ENCODE measurements at regions not wholly inside any gene's neighbourhood (a gene's known extent, or its start where the extent isn't known, plus 50 kb on each side); places are given as distances from the start of the nearest gene placed in this dataset.
"Not testable (repeated sequence)": the region's sequence is repeated elsewhere in the genome, so short reads cannot be mapped to it uniquely, and the experiment has no call there.

DNA sequence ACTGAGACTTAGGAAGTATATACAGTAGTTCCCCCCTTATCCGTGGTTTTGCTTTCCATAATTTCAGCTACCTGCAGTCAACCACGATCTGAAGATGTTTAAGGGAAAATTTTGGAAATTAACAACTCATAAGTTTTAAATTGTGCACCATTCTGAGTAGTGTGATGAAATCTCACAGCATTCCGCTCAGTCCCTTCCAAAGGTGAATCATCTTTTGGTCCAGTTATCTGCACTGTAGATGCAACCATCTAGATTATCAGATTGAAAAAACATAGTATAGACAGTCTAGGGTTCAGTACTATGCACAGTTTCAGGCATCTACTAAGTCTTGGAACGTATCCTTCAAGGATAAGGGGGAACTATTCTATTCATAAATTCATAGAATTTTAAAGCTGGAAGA is 109.0 kb downstream of the ANXA3 start:
- DNase-seq: no peak

DNA sequence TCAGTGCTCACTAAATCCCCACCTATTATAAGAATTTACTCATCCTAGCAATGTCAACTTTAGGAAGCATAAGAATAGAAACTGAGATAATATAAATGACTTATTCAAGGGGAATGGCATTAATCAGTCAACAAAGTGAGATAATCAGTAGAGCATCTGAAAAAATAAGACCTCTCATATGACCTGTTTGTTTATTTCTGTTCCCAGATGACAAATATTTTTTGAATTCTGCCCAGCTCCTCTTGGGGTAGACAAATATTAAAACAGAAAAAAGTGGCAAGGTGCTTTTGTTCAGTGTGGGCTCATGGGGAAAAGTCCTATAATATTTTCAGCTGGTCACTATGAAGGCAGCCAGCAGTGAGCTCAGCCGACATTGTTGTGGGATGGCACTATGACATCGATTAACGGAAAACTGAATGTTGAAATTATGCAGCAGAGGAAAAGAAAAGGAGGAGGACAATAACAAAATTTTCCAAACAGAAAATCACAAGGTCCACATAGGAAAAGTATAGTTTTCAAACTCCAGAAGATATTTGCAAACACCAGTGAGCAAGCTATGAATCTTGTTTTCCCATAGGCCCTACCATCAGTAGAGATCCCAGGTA is 109.6 kb downstream of the ANXA3 start:
- no peak for DNase-seq

DNA sequence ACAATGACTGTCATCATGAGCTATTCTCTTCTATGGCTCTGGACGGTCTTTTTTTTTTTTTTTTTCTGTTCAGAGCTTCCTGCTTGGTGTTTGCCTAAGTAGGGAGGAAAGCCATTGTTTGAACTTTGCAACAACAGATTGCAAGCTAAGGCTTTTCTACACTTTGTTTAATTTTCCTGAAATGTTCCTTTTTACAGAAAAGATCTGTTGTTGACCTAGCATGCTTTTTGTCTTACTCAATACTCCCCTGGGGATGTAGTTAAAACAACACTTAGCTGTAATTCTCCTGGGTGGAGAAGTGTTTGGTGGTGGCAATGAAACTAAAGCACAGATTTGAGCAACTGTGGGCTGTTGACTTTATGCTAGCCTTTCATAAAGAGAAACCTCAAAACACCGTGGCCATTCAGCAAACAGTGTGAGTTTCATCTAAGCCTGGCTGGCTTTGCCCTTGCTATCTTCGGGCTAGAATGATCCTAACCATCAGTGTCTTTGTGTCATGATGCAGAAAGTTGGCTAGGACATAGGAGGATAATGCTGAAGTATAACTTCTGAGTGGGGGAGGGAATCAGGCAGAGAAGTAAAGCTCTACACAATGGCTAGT is 110.5 kb downstream of the ANXA3 start:
- DNase-seq: no peak

DNA sequence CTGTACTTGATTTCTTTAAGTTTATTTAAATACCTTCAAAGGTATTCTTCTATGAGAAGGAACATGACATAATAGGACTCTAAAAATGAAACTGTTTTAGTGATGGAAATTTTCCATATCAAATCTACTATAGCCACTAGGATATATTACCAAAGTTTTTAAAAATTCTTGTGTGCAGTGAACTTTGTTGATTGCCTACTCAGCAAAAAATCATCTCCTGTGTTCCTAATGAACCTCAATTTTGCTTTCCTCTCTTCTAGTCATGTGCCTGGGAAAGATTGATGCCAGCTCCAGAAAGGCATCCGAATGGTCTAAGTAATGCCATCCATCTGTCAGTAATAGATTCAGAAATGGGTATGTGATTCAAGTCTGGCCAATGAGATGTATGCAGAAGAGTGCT is 111.1 kb downstream of the ANXA3 start:
- DNase-seq: no peak

DNA sequence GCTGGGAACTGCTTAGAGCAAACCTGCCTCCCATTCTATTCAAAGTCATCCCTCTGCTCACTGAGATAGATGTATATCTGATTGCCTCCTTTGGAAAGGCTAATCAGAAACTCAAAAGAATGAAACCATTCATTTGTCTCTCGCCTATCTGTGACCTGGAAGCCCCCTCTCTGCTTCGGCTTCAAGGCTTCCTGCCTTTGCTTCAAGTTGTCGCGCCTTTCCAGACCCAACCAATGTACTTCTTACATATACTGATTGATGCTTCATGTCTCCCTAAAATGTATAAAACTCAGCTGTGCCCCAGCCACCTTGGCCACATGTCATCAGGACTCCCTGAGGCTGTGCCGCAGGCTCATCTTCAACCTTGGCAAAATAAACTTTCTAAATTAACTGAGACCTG is 111.9 kb upstream of the BMP2K start:
- DNase-seq: not testable (repeated sequence)

DNA sequence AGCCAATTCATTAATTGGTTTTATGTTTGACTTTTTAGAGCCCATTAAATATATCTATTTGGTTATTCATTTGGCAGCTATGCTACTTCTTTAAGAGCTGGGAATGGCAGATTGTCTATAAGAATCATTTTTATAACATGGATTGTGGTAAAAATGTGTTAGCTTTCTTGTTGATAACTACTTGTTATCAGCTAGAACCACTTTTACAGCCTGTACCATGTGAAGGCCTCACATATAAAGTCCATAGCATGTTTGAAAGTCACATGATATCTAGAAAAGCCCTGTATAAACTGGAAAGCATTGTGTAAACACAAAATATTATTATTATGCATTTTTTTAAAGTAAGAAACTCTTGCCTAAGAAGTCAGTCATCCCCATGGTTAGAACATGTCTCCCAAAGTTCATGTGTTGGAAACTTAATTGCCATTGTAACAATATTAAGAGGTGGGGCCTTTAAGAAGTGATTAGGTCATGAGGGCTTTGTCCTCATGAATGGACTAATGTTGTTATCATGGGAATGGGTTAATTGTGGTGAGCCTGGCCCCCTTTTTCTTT is 110.9 kb upstream of the BMP2K start:
- DNase-seq: no peak

DNA sequence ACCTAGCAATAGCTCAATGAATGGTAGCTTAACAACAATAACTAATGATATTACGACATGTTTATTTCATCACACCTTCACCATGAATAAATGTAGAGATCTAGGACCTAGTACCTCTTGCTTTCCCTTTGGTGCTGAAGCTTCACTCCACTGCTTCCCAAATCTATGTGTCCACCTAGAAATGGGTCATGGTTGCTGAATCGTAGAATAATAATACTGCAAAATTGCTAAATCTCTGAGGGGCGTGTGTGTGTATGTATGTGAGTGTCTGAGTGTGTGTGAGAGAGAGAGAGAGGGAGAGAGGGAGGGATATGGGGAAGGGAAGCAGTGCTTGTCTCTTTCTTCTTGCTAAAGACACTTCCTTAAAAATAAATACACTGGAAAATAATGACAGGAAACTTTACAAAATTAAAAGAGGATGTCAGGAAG is 109.3 kb upstream of the BMP2K start:
- no peak for DNase-seq

DNA sequence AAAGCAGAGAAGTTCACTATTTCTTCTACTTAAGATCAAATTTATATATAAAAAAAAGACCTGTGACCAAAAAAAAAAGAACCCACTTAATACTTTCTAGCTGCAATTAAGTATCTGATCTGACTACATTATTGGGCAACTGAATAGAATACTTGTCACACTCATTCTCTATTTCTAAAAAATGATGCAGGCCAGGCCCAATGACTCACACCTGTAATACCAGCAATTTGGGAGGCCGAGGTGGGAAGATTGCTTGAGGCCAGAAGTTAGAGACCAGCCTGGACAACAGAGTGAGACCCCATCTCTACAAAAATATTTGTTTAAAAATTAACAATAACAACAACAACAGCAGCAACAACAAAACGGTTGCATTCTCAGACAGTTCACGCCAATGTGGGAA is 108.8 kb upstream of the BMP2K start:
- no peak for DNase-seq

DNA sequence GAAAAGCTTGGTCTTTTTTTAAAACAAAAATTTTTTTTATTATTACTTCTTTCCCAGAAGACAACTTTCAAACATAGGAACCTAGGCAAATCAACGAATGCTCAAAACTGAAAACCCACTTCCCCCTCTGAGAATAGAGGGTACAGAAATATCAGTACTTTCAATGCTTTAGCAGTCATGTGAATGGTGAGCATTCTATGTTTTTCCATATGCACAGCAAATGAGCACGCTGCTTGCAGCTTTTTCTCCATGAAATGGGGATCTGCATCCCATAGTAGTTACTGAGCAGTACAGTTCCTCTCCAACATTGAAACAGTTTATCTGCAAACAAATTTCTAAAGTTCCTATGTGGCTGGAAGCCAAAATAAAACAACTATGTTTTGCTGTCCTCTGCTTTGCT is 108.4 kb upstream of the BMP2K start:
- no peak for DNase-seq

DNA sequence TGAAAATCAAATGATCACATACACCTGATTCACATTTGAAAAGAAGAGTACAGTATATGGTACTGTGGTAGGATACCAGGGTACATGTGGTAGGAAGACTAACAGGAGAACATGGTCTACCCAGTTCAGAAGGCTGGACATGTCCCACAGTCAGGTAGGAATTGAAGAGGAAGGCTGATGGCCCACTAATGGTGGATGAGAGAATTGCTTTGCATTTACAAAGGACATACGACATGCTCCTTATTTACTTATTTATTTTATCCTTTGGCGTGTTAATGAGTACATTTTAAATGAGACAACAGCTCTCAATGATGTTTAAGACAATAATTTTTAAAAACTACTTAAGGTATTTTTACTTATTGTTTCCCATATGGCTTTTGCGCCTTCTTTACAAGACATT is 106.7 kb upstream of the BMP2K start:
- no peak for DNase-seq

DNA sequence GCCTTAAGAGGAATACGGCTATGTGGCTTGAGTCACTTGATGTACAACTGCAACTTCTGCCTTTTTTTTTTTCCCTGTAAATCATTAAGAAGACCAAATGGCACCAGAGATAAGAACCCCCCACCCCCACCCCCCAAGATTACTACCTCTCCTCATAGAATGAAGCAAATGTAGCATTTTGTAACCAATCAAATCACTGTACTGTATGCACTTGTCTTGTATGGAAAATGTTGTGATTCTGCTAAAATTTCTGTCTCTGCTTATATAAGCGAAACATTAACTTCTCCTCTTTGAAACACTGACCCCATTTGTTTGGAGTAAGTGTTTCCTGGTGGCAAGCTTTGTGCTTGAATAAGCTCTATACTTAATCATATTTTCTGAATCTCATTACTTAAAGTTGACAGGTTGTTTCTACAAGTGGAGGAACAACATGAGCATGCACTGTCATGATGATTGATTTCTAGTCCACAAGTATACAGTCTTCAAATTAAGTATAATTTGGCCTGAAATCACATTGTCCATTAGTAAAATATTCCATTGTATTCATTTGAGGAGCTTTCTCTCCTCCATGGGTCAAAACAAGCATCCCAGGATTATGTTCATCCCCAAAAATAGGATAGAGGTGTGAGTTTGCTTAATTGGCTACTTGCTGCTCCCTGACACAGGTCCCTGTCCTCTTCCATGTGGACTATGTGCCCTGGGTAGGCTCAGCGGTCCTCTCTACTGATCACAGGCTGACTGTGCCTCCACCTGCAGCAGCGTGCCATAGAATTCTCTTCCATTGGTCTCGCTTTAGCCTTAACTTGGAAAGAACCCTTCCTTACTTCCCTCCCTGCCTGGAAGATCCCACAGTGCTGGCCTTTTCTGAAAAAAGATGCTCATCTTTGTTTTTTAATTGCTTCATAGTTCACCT is 104.0 kb upstream of the BMP2K start:
- no peak for DNase-seq

DNA sequence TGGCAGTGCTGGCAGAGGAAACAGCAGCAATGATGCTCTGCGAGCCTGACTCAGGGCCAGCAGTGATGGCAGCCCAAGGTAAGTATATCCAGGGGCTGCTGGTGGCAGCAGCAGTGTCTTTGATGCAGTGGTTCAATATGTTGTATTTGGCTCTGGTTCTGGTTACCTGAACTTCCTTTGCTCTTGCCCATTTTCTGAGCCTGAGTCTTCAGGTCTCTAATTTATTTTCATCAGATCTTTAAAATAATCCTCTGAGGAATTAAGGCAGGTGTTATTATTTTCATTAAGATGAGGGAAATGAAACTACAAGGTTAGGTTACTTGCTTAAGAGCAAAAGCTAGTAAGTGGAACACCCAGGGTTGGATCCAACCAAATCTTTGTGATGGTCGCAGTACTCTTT is 102.8 kb upstream of the BMP2K start:
- no peak for DNase-seq

DNA sequence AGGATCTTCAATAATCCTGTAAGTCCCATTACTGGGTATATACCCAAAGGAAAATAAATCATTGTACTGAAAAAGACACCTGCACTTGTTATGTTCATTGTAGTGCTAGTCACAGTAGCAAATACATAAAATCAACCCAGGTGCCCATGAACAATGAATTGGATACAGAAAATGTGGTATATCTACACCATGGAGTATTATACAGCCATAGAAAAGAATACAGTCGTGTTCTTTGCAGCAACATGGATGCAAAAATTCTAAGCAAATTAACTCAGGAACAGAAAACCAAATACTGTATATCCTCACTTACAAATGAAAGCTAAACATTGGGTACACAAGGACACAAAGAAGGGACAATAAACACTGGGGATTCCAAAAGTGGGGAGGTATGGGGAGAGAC is 100.8 kb upstream of the BMP2K start:
- no peak for DNase-seq

DNA sequence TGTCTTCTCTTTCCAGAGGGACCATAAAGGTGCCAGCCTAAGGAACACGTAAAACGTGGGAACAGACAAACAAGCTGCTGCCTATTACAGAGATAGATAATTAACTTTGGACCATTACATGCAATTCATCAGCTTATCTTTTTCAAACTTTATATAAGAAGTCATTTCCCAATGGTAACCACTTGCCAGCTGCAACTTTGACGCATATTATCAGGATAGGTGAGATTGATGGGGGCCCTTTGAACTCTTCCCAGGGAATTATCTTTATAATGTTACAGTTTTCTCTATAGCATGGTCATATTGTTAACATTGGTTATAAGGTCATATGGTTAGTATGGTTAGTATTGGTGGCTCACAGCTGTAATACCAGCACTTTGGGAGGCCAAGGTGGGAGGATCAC is 94.1 kb upstream of the BMP2K start:
- DNase-seq: no peak

DNA sequence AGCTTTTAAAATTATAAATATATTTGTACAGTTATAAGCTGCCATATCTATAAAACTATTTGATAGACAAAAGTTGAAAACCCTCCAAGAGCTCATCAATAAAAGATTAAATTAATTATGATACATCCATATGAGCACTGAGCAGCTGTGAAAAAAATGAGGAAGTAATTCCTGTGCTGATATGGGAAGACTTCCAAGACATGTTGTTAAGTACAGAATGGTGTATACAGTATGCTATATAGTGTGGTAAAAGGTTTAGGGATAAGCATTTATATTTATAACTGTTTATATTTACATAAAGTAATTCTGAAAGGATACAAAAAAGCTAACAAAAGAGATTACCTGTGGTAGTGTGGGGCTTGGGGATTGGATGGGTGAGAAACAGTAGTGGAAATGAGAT is 92.8 kb upstream of the BMP2K start:
- no peak for DNase-seq

DNA sequence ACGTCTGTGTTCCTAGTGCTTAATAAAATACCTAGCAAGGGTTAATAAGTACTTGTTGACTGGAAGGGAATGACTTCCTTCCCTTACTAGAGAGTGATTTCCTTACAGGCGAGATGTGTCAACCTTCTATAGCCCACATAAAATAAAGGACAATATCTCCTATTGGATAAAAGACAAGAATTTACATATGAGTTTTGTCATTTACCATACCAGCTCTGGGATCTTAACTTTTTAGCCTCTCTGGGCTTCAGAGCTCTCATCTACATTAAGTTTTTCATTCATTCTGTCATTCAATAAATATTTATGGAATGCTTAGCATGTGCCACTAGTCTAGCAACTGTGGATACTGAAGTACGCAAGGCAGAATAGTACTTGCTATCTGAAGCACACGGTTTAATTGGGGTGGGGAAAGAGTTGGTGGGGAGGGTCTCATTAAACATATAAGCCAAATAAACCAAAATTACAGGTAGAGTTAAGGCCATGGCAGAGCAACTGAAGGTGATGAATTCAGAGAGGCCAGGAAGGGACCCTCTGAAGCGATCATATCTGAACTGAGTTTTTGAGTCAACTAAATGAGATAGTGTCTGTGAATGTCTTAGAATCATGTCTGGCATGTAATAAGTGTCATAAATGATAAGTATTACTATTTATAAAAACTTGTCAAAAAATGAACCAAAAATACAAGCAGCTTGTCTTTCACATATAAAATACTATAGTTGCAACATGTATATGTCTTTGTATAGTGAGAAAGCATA is 91.6 kb upstream of the BMP2K start:
- DNase-seq: no peak

DNA sequence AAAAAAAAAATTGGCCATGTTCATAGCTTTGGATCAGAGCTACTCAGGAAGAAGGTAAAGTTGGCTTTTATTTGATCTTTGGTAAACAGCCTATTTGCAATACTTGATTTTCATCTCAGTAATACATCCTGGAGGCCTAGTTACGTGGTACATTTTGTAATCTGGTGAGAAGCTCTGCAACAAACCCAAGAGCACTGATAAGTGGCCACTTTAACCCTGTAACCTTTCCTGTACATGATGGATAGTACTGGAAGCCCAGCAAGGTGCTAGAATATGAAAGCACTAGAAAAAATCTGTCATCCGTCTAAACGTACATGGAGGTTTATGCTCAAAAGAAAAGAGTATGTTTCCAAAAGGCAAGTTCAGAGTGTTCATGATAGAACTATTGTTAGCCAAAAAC is 88.3 kb upstream of the BMP2K start:
- no peak for DNase-seq

DNA sequence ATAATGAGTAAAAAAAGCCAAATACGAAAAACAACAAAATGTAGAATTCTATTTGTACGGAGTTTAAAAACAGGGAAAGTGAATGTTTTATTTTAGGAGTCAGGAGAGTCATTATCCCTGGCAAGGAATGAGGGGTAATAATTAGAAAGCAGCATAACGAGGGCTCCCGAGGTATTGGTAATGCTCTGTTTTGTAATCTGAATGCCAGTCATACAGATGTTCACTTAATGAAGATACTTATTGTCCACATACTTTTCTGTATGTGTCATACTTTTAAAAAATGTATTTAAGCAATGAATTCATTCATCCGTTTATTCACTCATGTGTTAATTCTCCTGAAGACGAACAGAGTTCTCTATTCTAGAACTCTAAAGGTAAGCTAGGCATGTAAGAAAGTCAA is 87.8 kb upstream of the BMP2K start:
- no peak for DNase-seq

DNA sequence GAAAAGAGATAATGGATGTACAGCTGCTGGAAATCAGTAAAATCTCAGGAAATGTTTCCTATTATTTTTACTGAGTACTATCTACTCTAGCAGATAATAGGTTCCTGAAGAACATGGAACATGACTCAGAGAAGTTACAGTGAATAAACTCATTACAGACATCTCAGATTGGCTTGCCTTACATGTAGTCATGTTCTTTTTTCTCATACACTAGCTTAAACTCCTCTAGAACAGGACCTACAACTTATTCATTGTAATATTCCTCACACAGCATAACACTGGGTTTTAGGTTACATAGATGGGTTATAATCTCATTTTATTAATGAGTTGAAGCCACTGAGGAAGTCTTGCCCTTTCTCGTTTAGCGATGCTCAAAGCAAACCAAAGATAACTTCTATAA is 86.9 kb upstream of the BMP2K start:
- DNase-seq: no peak

DNA sequence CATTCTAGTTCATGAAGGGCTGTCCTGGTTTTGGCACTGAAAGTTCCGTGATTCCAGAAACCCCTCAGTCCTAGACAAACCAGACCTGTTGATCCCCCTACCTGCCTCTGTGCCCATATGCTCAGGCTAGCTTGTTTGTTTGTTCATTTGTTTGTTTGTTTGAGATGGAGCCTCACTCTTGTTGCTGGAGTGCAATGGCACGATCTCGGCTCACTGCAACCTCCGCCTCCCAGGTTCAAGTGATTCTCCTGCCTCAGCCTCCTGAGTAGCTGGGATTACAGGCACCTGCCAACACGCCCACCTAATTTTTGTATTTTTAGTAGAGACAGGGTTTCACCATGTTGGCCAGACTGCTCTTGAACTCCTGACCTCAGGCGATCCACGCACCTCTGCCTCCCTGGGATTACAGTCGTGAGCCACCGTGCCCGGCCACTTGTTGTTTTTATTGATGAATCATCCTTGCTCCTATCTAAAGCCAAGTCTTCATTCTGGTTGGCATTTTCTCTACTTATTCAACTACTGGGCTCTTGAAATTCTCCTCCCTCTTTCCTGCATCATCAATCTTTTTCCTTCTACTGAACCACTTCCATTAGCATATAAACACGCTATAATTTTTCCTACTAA is 86.3 kb upstream of the BMP2K start:
- no peak for DNase-seq

DNA sequence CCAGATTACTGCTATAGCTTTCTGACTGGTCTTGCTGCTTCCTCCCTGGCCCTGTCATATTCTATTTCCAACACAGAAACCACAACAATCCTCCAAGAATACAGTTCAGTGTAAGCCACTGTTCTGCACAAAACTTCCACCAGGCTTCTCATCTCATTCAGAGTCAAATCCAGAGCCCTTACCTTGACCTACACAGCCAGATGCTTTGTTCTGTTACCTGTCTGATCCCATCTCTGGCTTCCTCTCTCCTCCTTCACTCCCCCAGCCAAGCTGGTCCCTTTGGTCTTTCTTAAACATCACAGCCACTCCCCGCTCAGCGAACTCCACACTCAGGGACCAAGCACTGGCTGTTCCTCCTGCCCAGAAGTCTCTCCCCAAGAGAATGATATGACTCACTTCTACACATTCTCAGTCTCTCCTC is 84.8 kb upstream of the BMP2K start:
- DNase-seq: no peak

DNA sequence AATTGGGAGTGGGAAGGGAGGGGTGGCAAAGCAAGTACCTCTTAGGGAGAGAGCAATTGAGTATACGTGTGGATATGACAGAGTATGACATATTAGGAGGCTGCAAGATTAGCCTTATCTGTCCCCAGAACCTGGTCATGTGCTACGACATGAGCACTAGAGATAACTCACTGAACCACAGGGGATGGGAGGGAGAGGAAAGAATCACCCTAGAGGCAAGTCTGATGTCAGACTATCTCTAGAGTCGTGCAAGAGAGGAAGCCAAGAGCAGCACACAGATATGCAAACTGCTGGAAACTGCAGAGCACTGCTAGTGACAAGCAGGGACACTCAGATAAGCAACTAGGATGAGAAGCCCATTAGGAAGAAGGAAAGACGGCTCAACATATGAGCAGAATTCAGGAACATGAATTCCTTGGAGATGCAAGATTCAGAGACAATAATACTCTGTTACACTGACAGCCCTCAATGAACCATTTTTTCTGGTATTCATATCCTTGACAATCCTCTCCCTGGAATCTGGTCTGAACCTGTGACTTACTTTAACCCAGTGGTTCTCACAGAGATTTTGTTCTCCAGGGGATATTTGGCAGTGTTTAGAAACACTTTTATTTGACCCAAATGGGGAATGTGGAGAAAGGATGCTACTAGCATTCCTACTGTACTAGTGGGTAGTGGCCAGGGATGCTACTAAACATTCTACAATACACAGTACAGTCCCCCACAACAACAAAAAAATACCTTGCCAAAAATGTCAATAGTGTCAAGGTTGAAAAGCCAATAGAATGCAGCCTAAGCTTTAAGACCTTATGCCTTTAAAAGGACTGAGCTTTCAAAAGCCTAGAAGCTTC is 84.0 kb upstream of the BMP2K start:
- DNase-seq: no peak
